ENCODE measurements at regions not wholly inside any gene's neighbourhood (a gene's known extent, or its start where the extent isn't known, plus 50 kb on each side); places are given as distances from the start of the nearest gene placed in this dataset.

- Mint-ChIP-seq H3K27me3 (no peaks in the 10 kb centered on the region), H3K36me3 (ENCODE audit: low read depth) (no peaks in the 10 kb centered on the region), H3K4me1 (no peaks in the 10 kb centered on the region), H3K9me3 (peaks cover 3% of the 10 kb centered on the region), H3K4me3 (no peak overlapping the region), H3K27ac (no peak overlapping the region)
- no peak for DNase-seq
- ChIA-PET POLR2A (no interaction called here), CTCF (no interaction called here)
Observed at GRCh38 chr1:106061586-106062495, 994.6 kb upstream of the PRMT6 start.

DNA sequence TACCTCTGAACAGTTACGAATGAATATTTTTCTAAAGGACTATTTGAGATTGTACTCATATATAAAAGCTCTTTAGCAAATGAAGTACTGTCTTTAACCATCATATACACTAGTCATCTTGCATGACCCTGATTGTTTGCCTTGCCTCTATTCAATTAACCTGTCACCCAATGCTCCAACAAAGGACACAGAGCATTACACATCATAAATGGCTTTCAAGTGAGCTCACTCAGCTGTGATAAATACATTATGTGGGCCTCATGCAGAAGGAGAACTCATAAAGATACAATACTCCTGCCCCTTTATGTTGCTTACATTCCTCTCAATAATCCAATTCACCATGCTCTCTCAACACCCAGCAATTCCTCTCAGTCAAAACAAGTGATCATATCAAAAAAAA lies 993.0 kb upstream of the PRMT6 start:
- Mint-ChIP-seq H3K36me3 (ENCODE audit: low read depth) (no peaks in the 10 kb centered on the region), H3K27ac (no peak overlapping the region), H3K9me3 (peaks cover 3% of the 10 kb centered on the region), H3K4me1 (no peaks in the 10 kb centered on the region), H3K4me3 (no peak overlapping the region), H3K27me3 (no peaks in the 10 kb centered on the region)
- no peak for DNase-seq
- ChIA-PET POLR2A (no interaction called here), CTCF (no interaction called here)

DNA sequence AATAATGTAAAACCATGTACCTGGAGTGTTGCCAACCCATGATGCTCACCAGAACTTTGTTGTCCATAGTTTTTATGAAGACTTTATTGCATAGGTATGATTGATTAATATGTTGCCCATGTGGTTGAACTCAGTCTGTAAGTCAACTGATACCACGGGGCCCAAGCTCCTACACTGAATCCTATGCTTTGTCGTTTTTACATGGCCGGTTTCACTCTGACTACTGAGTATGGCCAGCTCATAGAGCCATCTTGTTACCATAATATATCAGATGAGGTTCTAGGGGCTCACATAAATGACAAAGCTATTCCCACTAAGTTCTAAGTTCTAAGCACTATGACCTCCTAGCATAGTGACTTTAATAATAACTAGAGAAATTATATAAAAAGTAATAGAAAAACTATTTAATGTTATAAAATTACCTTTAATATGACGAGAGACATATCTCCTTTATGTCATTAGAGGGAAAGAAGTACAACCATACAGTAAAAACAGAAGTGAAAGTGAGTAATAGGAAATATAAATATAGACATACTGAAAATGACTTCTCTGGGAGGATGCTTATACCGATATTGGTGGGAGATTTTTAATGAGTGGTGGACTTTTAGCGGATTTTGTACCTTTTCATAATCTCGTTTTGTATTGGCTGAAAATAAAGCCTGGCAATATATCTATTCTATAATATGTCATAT lies 983.4 kb upstream of the PRMT6 start:
- Mint-ChIP-seq H3K27me3 (no peaks in the 10 kb centered on the region), H3K4me1 (no peaks in the 10 kb centered on the region), H3K36me3 (ENCODE audit: low read depth) (no peaks in the 10 kb centered on the region), H3K4me3 (no peak overlapping the region), H3K27ac (no peak overlapping the region), H3K9me3 (no peaks in the 10 kb centered on the region)
- CTCF ChIA-PET = no interaction called here
- DNase-seq = no peak
- POLR2A ChIA-PET = no interaction called here

GRCh38 chr1:106080608-106081325 lies 975.7 kb upstream of the PRMT6 start:
- Mint-ChIP-seq H3K36me3 (ENCODE audit: low read depth) (no peaks in the 10 kb centered on the region), H3K27me3 (no peaks in the 10 kb centered on the region), H3K27ac (no peak overlapping the region), H3K4me1 (no peaks in the 10 kb centered on the region), H3K9me3 (peaks cover 6% of the 10 kb centered on the region), H3K4me3 (no peak overlapping the region)
- DNase-seq = no peak
- ChIA-PET CTCF (no interaction called here), POLR2A (no interaction called here)

GRCh38 chr1:106111044-106111443 lies 945.4 kb upstream of the PRMT6 start:
- H3K4me1 Mint-ChIP-seq = no peaks in the 10 kb centered on the region
- ChIA-PET POLR2A (no interaction called here), CTCF (no interaction called here)
- no peak overlapping the region for H3K27ac Mint-ChIP-seq
- H3K9me3 Mint-ChIP-seq = peaks cover 2% of the 10 kb centered on the region
- DNase-seq = no peak
- no peaks in the 10 kb centered on the region for H3K27me3 Mint-ChIP-seq
- no peak overlapping the region for H3K4me3 Mint-ChIP-seq
- H3K36me3 Mint-ChIP-seq (ENCODE audit: low read depth) = no peaks in the 10 kb centered on the region

DNA sequence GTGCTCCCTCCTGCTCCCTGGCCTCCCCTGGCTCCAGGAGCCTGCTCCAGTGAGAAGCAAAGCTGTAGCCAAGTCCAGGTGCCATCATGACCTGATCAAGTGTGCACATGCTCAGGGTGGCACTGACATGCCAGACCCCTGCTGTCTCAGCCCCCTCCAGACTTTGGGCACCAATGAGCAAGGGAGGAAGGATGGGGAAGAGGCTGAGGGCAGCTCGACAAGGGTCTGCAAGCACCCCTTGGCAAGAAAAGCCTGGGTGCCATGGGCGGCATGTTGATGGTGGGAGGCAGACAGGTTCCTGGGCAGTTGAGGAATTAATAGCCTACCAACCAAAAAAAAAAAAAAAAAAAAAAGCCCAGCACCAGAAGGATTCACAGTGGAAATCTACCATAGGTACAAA lies 942.6 kb upstream of the PRMT6 start:
- no peak overlapping the region for H3K4me3 Mint-ChIP-seq
- H3K36me3 Mint-ChIP-seq (ENCODE audit: low read depth) = no peaks in the 10 kb centered on the region

GRCh38 chr1:106120789-106121188 lies 935.7 kb upstream of the PRMT6 start:
- H3K27me3 Mint-ChIP-seq = no peaks in the 10 kb centered on the region
- ChIA-PET POLR2A (no interaction called here), CTCF (no interaction called here)
- no peaks in the 10 kb centered on the region for H3K36me3 Mint-ChIP-seq (ENCODE audit: low read depth)
- peaks cover 7% of the 10 kb centered on the region for H3K9me3 Mint-ChIP-seq
- no peak overlapping the region for H3K4me3 Mint-ChIP-seq
- H3K27ac Mint-ChIP-seq = no peak overlapping the region
- DNase-seq = no peak
- no peaks in the 10 kb centered on the region for H3K4me1 Mint-ChIP-seq

More for the DNA sequence above, 942.6 kb upstream of the PRMT6 start:
- CTCF ChIA-PET = no interaction called here
- peaks cover 5% of the 10 kb centered on the region for H3K9me3 Mint-ChIP-seq
- POLR2A ChIA-PET = no interaction called here
- no peak overlapping the region for H3K27ac Mint-ChIP-seq
- DNase-seq = no peak
- no peaks in the 10 kb centered on the region for H3K4me1 Mint-ChIP-seq
- H3K27me3 Mint-ChIP-seq = no peaks in the 10 kb centered on the region

DNA sequence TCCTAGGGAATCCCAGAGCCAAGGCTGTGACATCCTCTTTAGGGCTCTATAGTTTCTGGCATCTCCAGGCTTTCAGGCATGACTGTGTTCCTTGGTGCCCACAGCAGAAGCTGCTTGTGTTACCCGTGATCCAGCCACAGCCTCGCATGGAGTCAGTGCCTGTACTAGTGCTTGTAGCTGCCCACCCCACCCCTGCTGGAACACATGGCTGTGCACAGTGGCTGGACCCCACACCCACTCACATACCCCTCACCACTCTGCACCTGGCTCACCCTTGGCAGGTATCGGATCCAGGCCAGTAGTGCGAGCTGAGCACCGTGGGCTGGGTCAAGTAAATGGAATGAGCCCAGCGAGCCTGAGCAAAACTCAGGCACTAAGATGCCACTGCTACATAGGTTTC lies 934.7 kb upstream of the PRMT6 start:
- POLR2A ChIA-PET = no interaction called here
- CTCF ChIA-PET = no interaction called here
- peaks cover 7% of the 10 kb centered on the region for H3K9me3 Mint-ChIP-seq
- no peaks in the 10 kb centered on the region for H3K4me1 Mint-ChIP-seq
- no peak overlapping the region for H3K4me3 Mint-ChIP-seq
- H3K27ac Mint-ChIP-seq = no peak overlapping the region
- H3K36me3 Mint-ChIP-seq (ENCODE audit: low read depth) = no peaks in the 10 kb centered on the region
- no peaks in the 10 kb centered on the region for H3K27me3 Mint-ChIP-seq
- no peak for DNase-seq

GRCh38 chr1:106134561-106134960 lies 921.9 kb upstream of the PRMT6 start:
- no peak overlapping the region for H3K4me3 Mint-ChIP-seq
- no peaks in the 10 kb centered on the region for H3K4me1 Mint-ChIP-seq
- no peak overlapping the region for H3K27ac Mint-ChIP-seq
- H3K27me3 Mint-ChIP-seq = no peaks in the 10 kb centered on the region
- no peaks in the 10 kb centered on the region for H3K36me3 Mint-ChIP-seq (ENCODE audit: low read depth)
- POLR2A ChIA-PET = no interaction called here
- peaks cover 4% of the 10 kb centered on the region for H3K9me3 Mint-ChIP-seq
- DNase-seq = no peak
- CTCF ChIA-PET = no interaction called here

- Mint-ChIP-seq H3K27me3 (no peaks in the 10 kb centered on the region), H3K27ac (no peak overlapping the region), H3K9me3 (no peaks in the 10 kb centered on the region), H3K4me1 (no peaks in the 10 kb centered on the region), H3K36me3 (ENCODE audit: low read depth) (no peaks in the 10 kb centered on the region), H3K4me3 (no peak overlapping the region)
- no peak for DNase-seq
- ChIA-PET POLR2A (no interaction called here), CTCF (no interaction called here)
Observed at GRCh38 chr1:106173101-106173500, 883.4 kb upstream of the PRMT6 start.

DNA sequence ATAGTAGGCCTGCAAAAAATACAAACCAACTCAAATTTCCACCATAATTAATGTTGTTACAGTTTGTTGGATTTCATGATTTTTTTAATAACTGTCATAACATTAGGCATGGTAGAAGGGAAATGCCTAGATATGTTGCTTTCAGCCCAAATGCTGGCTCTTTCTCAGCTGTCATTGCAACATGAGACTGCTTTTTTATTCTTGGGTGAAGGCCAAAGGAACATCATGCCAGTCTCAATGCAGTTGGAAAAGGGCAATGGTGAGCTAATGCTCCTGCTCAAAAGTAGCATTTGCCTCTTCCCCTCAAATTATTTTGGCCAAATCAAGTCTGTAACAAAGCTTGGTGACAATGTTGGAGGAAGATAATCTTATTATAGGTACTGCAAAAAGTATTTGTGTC lies 877.7 kb upstream of the PRMT6 start:
- DNase-seq = no peak
- Mint-ChIP-seq H3K4me3 (no peak overlapping the region), H3K27me3 (no peaks in the 10 kb centered on the region), H3K4me1 (no peaks in the 10 kb centered on the region), H3K9me3 (peaks cover 4% of the 10 kb centered on the region), H3K36me3 (ENCODE audit: low read depth) (no peaks in the 10 kb centered on the region), H3K27ac (no peak overlapping the region)
- CTCF ChIA-PET = no interaction called here
- POLR2A ChIA-PET = no interaction called here

DNA sequence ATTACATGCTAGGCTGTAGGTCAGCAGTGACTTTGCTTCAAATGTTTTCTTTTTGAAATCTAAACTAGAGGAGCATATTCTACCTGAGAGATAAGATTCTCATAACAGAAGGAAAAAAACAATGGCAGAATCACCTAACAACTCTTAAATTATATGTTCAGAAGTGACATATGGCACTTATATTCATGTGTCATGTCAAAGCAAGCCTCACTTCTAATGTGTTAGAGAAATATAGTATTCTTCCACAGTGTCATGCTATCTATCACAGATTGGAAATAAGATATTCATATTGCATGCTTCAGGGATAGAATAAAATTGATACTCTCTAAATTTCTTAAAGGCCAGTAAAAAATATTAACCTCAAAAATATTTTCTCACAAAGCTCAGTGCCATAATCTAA lies 874.6 kb upstream of the PRMT6 start:
- no peaks in the 10 kb centered on the region for H3K4me1 Mint-ChIP-seq
- no peak for DNase-seq
- peaks cover 10% of the 10 kb centered on the region for H3K9me3 Mint-ChIP-seq
- H3K4me3 Mint-ChIP-seq = no peak overlapping the region
- CTCF ChIA-PET = no interaction called here
- H3K27ac Mint-ChIP-seq = no peak overlapping the region
- POLR2A ChIA-PET = no interaction called here
- no peaks in the 10 kb centered on the region for H3K27me3 Mint-ChIP-seq
- no peaks in the 10 kb centered on the region for H3K36me3 Mint-ChIP-seq (ENCODE audit: low read depth)

GRCh38 chr1:106185089-106185488 lies 871.4 kb upstream of the PRMT6 start:
- Mint-ChIP-seq H3K36me3 (ENCODE audit: low read depth) (no peaks in the 10 kb centered on the region), H3K27ac (no peak overlapping the region), H3K4me3 (no peak overlapping the region), H3K4me1 (no peaks in the 10 kb centered on the region), H3K9me3 (peaks cover 13% of the 10 kb centered on the region), H3K27me3 (no peaks in the 10 kb centered on the region)
- POLR2A ChIA-PET = no interaction called here
- DNase-seq = no peak
- CTCF ChIA-PET = no interaction called here

Measured in activated CD4-positive, alpha-beta T cell treated with anti-CD3 and anti-CD28 coated beads, Interleukin-2, amount 10 ng/mL, durations not matched to agents 7 days and 5 days (primary cell).